ENCODE measurements at regions not wholly inside any gene's neighbourhood (a gene's known extent, or its start where the extent isn't known, plus 50 kb on each side); places are given as distances from the start of the nearest gene placed in this dataset.

DNA sequence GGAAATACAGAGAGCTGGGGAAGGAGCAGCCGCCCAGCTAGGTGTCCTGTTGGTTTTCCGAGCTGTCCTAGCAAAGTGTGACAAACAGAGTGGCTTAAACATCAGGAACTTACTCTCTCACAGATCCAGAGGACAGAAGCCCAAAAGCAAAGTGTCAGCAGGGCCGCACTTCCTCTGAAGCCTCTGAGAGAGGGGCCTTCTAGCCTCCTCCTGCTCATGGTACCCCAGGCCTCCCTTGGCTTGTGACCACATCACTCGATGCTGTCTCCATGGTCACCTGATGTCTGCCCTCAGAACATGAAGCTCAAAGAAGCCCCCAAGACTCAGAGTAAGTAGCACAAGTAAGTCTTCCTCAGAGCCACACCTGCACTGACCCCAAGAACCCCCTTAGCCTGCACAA, 650.5 kb upstream of the ID2 start:
- H3K9me3 ChIP-seq (ENCODE audit: control insufficient read depth in 4 of 4, low read length in 3 of 4): no peaks in the 10 kb centered on the region
- H3K36me3 ChIP-seq (ENCODE audit: control insufficient read depth in 4 of 4, insufficient read depth in 3 of 4, low read depth in 1 of 4, low read length in 3 of 4): no peaks in the 10 kb centered on the region
- WGBS: 94% methylated on average over 4 of the region's 4 CpGs
- TF ChIP-seq, protein P1, sequence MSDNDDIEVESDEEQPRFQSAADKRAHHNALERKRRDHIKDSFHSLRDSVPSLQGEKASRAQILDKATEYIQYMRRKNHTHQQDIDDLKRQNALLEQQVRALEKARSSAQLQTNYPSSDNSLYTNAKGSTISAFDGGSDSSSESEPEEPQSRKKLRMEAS (IDR thresholded peaks at IDR 0.05): no peak
- TF ChIP-seq FOXA2 (IDR thresholded peaks at IDR 0.05): no peak
- no peak for TF ChIP-seq YY1 (IDR thresholded peaks at IDR 0.05)
- TF ChIP-seq, protein P2, sequence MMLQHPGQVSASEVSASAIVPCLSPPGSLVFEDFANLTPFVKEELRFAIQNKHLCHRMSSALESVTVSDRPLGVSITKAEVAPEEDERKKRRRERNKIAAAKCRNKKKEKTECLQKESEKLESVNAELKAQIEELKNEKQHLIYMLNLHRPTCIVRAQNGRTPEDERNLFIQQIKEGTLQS (IDR thresholded peaks at IDR 0.05): no peak
- TF ChIP-seq NR2F2 (IDR thresholded peaks at IDR 0.05): no peak
- TF ChIP-seq GABPA (IDR thresholded peaks at IDR 0.05 in 1 of 2, conservative IDR thresholded peaks at IDR 0.05 in 1 of 2): no peak
- no peak for TF ChIP-seq JUND (IDR thresholded peaks at IDR 0.05)
- no peak for TF ChIP-seq RAD21 (IDR thresholded peaks at IDR 0.05)
- TF ChIP-seq TAF1 (conservative IDR thresholded peaks at IDR 0.05): no peak
- TF ChIP-seq SP1 (IDR thresholded peaks at IDR 0.05): no peak
- no peak for TF ChIP-seq FOXA1 (IDR thresholded peaks at IDR 0.05)
- TF ChIP-seq, protein P3, sequence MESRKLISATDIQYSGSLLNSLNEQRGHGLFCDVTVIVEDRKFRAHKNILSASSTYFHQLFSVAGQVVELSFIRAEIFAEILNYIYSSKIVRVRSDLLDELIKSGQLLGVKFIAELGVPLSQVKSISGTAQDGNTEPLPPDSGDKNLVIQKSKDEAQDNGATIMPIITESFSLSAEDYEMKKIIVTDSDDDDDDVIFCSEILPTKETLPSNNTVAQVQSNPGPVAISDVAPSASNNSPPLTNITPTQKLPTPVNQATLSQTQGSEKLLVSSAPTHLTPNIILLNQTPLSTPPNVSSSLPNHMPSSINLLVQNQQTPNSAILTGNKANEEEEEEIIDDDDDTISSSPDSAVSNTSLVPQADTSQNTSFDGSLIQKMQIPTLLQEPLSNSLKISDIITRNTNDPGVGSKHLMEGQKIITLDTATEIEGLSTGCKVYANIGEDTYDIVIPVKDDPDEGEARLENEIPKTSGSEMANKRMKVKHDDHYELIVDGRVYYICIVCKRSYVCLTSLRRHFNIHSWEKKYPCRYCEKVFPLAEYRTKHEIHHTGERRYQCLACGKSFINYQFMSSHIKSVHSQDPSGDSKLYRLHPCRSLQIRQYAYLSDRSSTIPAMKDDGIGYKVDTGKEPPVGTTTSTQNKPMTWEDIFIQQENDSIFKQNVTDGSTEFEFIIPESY (IDR thresholded peaks at IDR 0.05): no peak
- no peak for TF ChIP-seq EGR1 (IDR thresholded peaks at IDR 0.05; ENCODE audit: low read depth in 2 of 2)
- TF ChIP-seq RXRA (IDR thresholded peaks at IDR 0.05): no peak
- TF ChIP-seq HNF4A (conservative IDR thresholded peaks at IDR 0.05): no peak
- TF ChIP-seq, protein P4, sequence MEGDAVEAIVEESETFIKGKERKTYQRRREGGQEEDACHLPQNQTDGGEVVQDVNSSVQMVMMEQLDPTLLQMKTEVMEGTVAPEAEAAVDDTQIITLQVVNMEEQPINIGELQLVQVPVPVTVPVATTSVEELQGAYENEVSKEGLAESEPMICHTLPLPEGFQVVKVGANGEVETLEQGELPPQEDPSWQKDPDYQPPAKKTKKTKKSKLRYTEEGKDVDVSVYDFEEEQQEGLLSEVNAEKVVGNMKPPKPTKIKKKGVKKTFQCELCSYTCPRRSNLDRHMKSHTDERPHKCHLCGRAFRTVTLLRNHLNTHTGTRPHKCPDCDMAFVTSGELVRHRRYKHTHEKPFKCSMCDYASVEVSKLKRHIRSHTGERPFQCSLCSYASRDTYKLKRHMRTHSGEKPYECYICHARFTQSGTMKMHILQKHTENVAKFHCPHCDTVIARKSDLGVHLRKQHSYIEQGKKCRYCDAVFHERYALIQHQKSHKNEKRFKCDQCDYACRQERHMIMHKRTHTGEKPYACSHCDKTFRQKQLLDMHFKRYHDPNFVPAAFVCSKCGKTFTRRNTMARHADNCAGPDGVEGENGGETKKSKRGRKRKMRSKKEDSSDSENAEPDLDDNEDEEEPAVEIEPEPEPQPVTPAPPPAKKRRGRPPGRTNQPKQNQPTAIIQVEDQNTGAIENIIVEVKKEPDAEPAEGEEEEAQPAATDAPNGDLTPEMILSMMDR (IDR thresholded peaks at IDR 0.05; ENCODE audit: low read depth, low read length, missing input control): no peak
- TF ChIP-seq, protein P5, sequence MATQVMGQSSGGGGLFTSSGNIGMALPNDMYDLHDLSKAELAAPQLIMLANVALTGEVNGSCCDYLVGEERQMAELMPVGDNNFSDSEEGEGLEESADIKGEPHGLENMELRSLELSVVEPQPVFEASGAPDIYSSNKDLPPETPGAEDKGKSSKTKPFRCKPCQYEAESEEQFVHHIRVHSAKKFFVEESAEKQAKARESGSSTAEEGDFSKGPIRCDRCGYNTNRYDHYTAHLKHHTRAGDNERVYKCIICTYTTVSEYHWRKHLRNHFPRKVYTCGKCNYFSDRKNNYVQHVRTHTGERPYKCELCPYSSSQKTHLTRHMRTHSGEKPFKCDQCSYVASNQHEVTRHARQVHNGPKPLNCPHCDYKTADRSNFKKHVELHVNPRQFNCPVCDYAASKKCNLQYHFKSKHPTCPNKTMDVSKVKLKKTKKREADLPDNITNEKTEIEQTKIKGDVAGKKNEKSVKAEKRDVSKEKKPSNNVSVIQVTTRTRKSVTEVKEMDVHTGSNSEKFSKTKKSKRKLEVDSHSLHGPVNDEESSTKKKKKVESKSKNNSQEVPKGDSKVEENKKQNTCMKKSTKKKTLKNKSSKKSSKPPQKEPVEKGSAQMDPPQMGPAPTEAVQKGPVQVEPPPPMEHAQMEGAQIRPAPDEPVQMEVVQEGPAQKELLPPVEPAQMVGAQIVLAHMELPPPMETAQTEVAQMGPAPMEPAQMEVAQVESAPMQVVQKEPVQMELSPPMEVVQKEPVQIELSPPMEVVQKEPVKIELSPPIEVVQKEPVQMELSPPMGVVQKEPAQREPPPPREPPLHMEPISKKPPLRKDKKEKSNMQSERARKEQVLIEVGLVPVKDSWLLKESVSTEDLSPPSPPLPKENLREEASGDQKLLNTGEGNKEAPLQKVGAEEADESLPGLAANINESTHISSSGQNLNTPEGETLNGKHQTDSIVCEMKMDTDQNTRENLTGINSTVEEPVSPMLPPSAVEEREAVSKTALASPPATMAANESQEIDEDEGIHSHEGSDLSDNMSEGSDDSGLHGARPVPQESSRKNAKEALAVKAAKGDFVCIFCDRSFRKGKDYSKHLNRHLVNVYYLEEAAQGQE (IDR thresholded peaks at IDR 0.05): no peak
- TF ChIP-seq HNF4G (IDR thresholded peaks at IDR 0.05): no peak
- H3K4me1 ChIP-seq (ENCODE audit: control insufficient read depth in 4 of 4, insufficient read depth in 4 of 4, low read length in 3 of 4): no peaks in the 10 kb centered on the region
- H3K27me3 ChIP-seq (ENCODE audit: control insufficient read depth in 4 of 4, insufficient read depth in 4 of 4, low read length in 3 of 4): no peaks in the 10 kb centered on the region
- H3K27ac ChIP-seq (ENCODE audit: low read depth in 1 of 2, low read length in 2 of 2): no peak overlapping the region
- no peak for DNase-seq (ENCODE audit: low spot score)
- H3K4me3 ChIP-seq (ENCODE audit: low read depth in 1 of 3, low read length in 3 of 3): no peak overlapping the region
- no peak overlapping the region for H3K9ac ChIP-seq (ENCODE audit: low read depth in 1 of 2, low read length in 2 of 2)
